ENCODE measurements at regions not wholly inside any gene's neighbourhood (a gene's known extent, or its start where the extent isn't known, plus 50 kb on each side); places are given as distances from the start of the nearest gene placed in this dataset.
A peak's percentile ranks its signal among the peaks of the same experiment; 100 is the strongest.

DNA sequence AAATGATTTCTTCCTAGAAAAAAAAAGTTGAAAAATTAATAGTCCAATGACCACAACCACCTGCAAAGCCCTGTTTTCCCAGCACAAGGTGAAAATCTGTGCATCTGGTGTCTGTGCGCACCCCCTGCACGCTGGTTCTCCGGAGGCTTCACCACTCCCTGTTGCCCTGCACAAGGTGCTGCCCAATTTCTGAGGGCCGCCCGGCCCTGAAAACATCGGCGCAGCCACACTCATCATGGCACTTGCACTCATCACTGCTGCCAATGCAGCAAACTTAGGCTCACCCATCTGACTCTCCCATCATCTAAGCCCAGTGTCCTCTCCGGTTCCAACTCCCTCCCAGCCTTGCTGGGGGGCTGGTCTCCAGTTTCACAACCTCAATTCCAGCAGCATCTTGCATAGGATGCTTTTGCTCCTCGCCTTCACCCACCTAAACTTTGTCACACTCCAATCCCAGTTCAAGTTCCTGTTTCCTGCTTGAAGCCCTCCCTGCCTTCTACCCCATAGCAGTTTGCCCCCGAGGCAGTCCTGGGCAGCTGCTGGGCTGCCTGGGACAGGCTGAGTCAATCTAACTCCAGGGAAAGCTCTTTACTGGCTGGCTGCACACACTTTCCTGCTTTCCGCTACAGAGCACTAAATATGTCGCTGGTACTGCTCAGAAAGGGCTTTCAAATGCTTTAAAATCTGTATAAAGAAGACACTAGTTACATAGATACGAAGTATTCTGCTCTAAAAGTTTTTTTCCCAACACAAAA, 522.5 kb upstream of the ID2 start:
- no peak for ATAC-seq
- WGBS, 4 donors = 90 to 91% (median 91%) methylated on average over 13 of the region's 13 CpGs
- Histone ChIP-seq H3K4me3 (no peak overlapping the region), H3K36me3 (no peaks in the 10 kb centered on the region), H3K4me1 (no peaks in the 10 kb centered on the region), H3K27ac (peak overlapping the region in 1 of 12 donors; percentile 79), H3K27me3 (no peaks in the 10 kb centered on the region), H3K9me3 (peaks cover 0 to 5% (median 0%) of the 10 kb centered on the region in 12 donors)
- DNase-seq = no peak
- intact Hi-C loops (cut with DNase I) = no loop called here
- TF ChIP-seq POLR2A (IDR thresholded peaks at IDR 0.05) (no peak), CTCF (IDR thresholded peaks at IDR 0.05) (no peak)

DNA sequence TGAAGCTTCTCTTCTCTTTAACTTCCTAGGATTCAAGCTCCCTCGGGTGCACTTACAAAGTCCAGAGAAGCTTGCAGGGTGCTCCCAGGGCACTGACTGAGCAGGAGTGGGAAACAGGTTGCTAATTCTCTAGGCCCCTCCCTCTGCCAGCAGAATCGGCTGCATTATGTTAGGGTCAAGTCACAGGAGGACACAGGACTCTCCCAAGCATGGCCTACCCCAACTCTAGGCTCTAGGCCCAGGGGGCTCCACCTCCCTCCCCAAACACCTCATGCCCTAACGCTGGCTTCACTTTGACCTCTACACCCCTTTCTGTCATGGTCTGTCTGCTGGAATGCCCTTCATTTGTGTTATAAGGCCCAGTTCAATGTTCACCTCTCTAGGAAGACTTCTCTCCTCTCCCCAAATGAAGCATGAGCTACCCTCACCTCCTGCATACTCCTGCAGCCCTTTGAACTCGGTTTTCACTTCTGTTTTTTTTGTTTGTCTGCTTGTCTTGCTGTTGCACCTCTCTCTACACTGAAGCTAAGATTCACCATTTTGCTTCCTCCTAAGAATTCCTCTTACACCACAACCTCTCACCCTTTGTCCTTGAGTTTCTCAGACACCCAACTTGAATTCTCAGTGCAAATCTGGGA, 521.8 kb upstream of the ID2 start:
- ATAC-seq (no peak), DNase-seq (no peak)
- H3K36me3 ChIP-seq = no peaks in the 10 kb centered on the region
- intact Hi-C loops (cut with DNase I) = no loop called here
- H3K27me3 ChIP-seq = no peaks in the 10 kb centered on the region
- no peak for TF ChIP-seq POLR2A (IDR thresholded peaks at IDR 0.05)
- no peak for TF ChIP-seq CTCF (IDR thresholded peaks at IDR 0.05)
- H3K9me3 ChIP-seq = peaks cover 0 to 5% (median 0%) of the 10 kb centered on the region in 12 donors
- no peaks in the 10 kb centered on the region for H3K4me1 ChIP-seq
- no peak overlapping the region for H3K4me3 ChIP-seq
- WGBS, 4 donors = 72 to 82% (median 78%) methylated on average over 4 of the region's 4 CpGs
- peak overlapping the region in 1 of 12 donors; percentile 79 for H3K27ac ChIP-seq

- no peak overlapping the region for H3K4me3 ChIP-seq
- intact Hi-C loops (cut with DNase I) = no loop called here
- peak in 1 of 4 donors; percentile 18 for ATAC-seq
- H3K4me1 ChIP-seq = no peaks in the 10 kb centered on the region
- no peaks in the 10 kb centered on the region for H3K36me3 ChIP-seq
- H3K27me3 ChIP-seq = no peaks in the 10 kb centered on the region
- H3K9me3 ChIP-seq = peaks cover 0 to 5% (median 0%) of the 10 kb centered on the region in 12 donors
- no peak for DNase-seq
- WGBS, 4 donors = 93 to 97% (median 95%) methylated on average over 13 of the region's 13 CpGs
- TF ChIP-seq POLR2A (IDR thresholded peaks at IDR 0.05) (no peak), CTCF (IDR thresholded peaks at IDR 0.05) (no peak)
- H3K27ac ChIP-seq = peak overlapping the region in 1 of 12 donors; percentile 79
Measured at GRCh38 chr2:8160959-8161358, 520.9 kb upstream of the ID2 start.

- H3K36me3 ChIP-seq = no peaks in the 10 kb centered on the region
- no peaks in the 10 kb centered on the region for H3K9me3 ChIP-seq
- no peaks in the 10 kb centered on the region for H3K27me3 ChIP-seq
- no peak for ATAC-seq
- no peak overlapping the region for H3K4me3 ChIP-seq
- WGBS, 4 donors = 89 to 92% (median 91%) methylated on average over 16 to 17 of the region's 17 CpGs
- TF ChIP-seq CTCF (IDR thresholded peaks at IDR 0.05) (no peak), POLR2A (IDR thresholded peaks at IDR 0.05) (no peak)
- intact Hi-C loops (cut with DNase I) = no loop called here
- H3K4me1 ChIP-seq = no peaks in the 10 kb centered on the region
- no peak for DNase-seq
- H3K27ac ChIP-seq = peak overlapping the region in 1 of 12 donors; percentile 79
Measured at GRCh38 chr2:8162552-8162951, 519.3 kb upstream of the ID2 start.

Data from heart left ventricle (tissue), 16 donors.